ENCODE measurements at regions not wholly inside any gene's neighbourhood (a gene's known extent, or its start where the extent isn't known, plus 50 kb on each side); places are given as distances from the start of the nearest gene placed in this dataset.
"Not testable (repeated sequence)": the region's sequence is repeated elsewhere in the genome, so short reads cannot be mapped to it uniquely, and the experiment has no call there.

GRCh38 chr7:79709574-79710409 is 256.3 kb upstream of the MAGI2 start:
- no peak for DNase-seq

GRCh38 chr7:79702116-79702515 is 248.6 kb upstream of the MAGI2 start:
- DNase-seq = no peak

- no peak for DNase-seq
Measured at GRCh38 chr7:79692015-79692414, 238.5 kb upstream of the MAGI2 start.

GRCh38 chr7:79691074-79691473 is 237.6 kb upstream of the MAGI2 start:
- DNase-seq = no peak

- DNase-seq = no peak
Measured at GRCh38 chr7:79684384-79684783, 230.9 kb upstream of the MAGI2 start.

GRCh38 chr7:79683916-79684315 is 230.4 kb upstream of the MAGI2 start:
- DNase-seq = no peak

GRCh38 chr7:79683185-79683890 is 229.9 kb upstream of the MAGI2 start:
- DNase-seq = no peak

- DNase-seq = no peak
Measured at GRCh38 chr7:79681454-79681853, 228.0 kb upstream of the MAGI2 start.

- no peak for DNase-seq
Measured at GRCh38 chr7:79673969-79674368, 220.5 kb upstream of the MAGI2 start.

- no peak for DNase-seq
Measured at GRCh38 chr7:79673421-79673820, 220.0 kb upstream of the MAGI2 start.

GRCh38 chr7:79668292-79668691 is 214.8 kb upstream of the MAGI2 start:
- DNase-seq = no peak

GRCh38 chr7:79666472-79666871 is 213.0 kb upstream of the MAGI2 start:
- no peak for DNase-seq

- DNase-seq = no peak
Measured at GRCh38 chr7:79664884-79665676, 211.6 kb upstream of the MAGI2 start.

GRCh38 chr7:79658304-79658703 is 204.8 kb upstream of the MAGI2 start:
- DNase-seq = no peak

GRCh38 chr7:79653136-79653631 is 199.7 kb upstream of the MAGI2 start:
- no peak for DNase-seq

- DNase-seq = no peak
Measured at GRCh38 chr7:79652619-79653018, 199.2 kb upstream of the MAGI2 start.

- DNase-seq = no peak
Measured at GRCh38 chr7:79647711-79648110, 194.2 kb upstream of the MAGI2 start.

- DNase-seq = no peak
Measured at GRCh38 chr7:79646278-79646677, 192.8 kb upstream of the MAGI2 start.

- DNase-seq = no peak
Measured at GRCh38 chr7:79636849-79637248, 183.4 kb upstream of the MAGI2 start.

- DNase-seq = not testable (repeated sequence)
Measured at GRCh38 chr7:79625921-79626320, 172.5 kb upstream of the MAGI2 start.

- no peak for DNase-seq
Measured at GRCh38 chr7:79624336-79624735, 170.9 kb upstream of the MAGI2 start.

- DNase-seq = no peak
Measured at GRCh38 chr7:79622781-79623180, 169.3 kb upstream of the MAGI2 start.

- no peak for DNase-seq
Measured at GRCh38 chr7:79620291-79620690, 166.8 kb upstream of the MAGI2 start.

Measured in CD4-positive, alpha-beta T cell treated with Interleukin-15 for 1 hour (primary cell).